ENCODE measurements at regions not wholly inside any gene's neighbourhood (a gene's known extent, or its start where the extent isn't known, plus 50 kb on each side); places are given as distances from the start of the nearest gene placed in this dataset.
"Not testable (repeated sequence)": the region's sequence is repeated elsewhere in the genome, so short reads cannot be mapped to it uniquely, and the experiment has no call there.

- no peak for DNase-seq (ENCODE audit: low read depth in 1 of 2, low spot score in 2 of 2)
- no peak overlapping the region for H3K27ac ChIP-seq
- H3K9me3 ChIP-seq (replicated peaks), result no peaks in the 10 kb centered on the region
- H3K36me3 ChIP-seq, result no peaks in the 10 kb centered on the region
- H3K27me3 ChIP-seq (replicated peaks), result no peaks in the 10 kb centered on the region
- no peak overlapping the region for H3K4me3 ChIP-seq
- no peaks in the 10 kb centered on the region for H3K4me1 ChIP-seq (replicated peaks)
Measured at GRCh38 chr2:138227195-138227594, 262.9 kb downstream of the HNMT start.

- Histone ChIP-seq H3K4me3 (no peak overlapping the region), H3K4me1 (replicated peaks) (no peaks in the 10 kb centered on the region), H3K36me3 (no peaks in the 10 kb centered on the region), H3K27me3 (replicated peaks) (no peaks in the 10 kb centered on the region), H3K9me3 (replicated peaks) (no peaks in the 10 kb centered on the region), H3K27ac (no peak overlapping the region)
- DNase-seq (ENCODE audit: low read depth in 1 of 2, low spot score in 2 of 2), result no peak
Measured at GRCh38 chr2:138228101-138228500, 263.8 kb downstream of the HNMT start.

- peaks cover 4% of the 10 kb centered on the region; the same call in 1 of the 2 replicates for H3K4me1 ChIP-seq (replicated peaks)
- H3K27me3 ChIP-seq (replicated peaks), result no peaks in the 10 kb centered on the region
- no peak overlapping the region for H3K27ac ChIP-seq
- no peaks in the 10 kb centered on the region for H3K9me3 ChIP-seq (replicated peaks)
- no peaks in the 10 kb centered on the region for H3K36me3 ChIP-seq
- no peak for DNase-seq (ENCODE audit: low read depth in 1 of 2, low spot score in 2 of 2)
- no peak overlapping the region for H3K4me3 ChIP-seq
Measured at GRCh38 chr2:138234265-138234664, 267.3 kb upstream of the SPOPL start.

- Histone ChIP-seq H3K4me1 (replicated peaks) (peaks cover 4% of the 10 kb centered on the region; the same call in 1 of the 2 replicates), H3K36me3 (no peaks in the 10 kb centered on the region), H3K27ac (no peak overlapping the region), H3K9me3 (replicated peaks) (no peaks in the 10 kb centered on the region), H3K4me3 (no peak overlapping the region), H3K27me3 (replicated peaks) (no peaks in the 10 kb centered on the region)
- DNase-seq (ENCODE audit: low read depth in 1 of 2, low spot score in 2 of 2), result no peak
Measured at GRCh38 chr2:138235041-138235440, 266.5 kb upstream of the SPOPL start.

GRCh38 chr2:138236142-138236541, 265.4 kb upstream of the SPOPL start:
- no peak overlapping the region for H3K27ac ChIP-seq
- H3K4me1 ChIP-seq (replicated peaks), result peaks cover 4% of the 10 kb centered on the region; the same call in 1 of the 2 replicates
- no peak for DNase-seq (ENCODE audit: low read depth in 1 of 2, low spot score in 2 of 2)
- no peaks in the 10 kb centered on the region for H3K27me3 ChIP-seq (replicated peaks)
- no peak overlapping the region for H3K4me3 ChIP-seq
- no peaks in the 10 kb centered on the region for H3K9me3 ChIP-seq (replicated peaks)
- H3K36me3 ChIP-seq, result no peaks in the 10 kb centered on the region

- no peak for DNase-seq (ENCODE audit: low read depth in 1 of 2, low spot score in 2 of 2)
Measured at GRCh38 chr2:138237667-138238384, 263.7 kb upstream of the SPOPL start.

GRCh38 chr2:138238908-138239307, 262.7 kb upstream of the SPOPL start:
- no peak overlapping the region for H3K4me3 ChIP-seq
- DNase-seq (ENCODE audit: low read depth in 1 of 2, low spot score in 2 of 2), result no peak
- H3K36me3 ChIP-seq, result no peaks in the 10 kb centered on the region
- H3K27me3 ChIP-seq (replicated peaks), result no peaks in the 10 kb centered on the region
- peaks cover 4% of the 10 kb centered on the region; the same call in 1 of the 2 replicates for H3K4me1 ChIP-seq (replicated peaks)
- no peaks in the 10 kb centered on the region; the same call in 1 of the 2 replicates for H3K9me3 ChIP-seq (replicated peaks)
- H3K27ac ChIP-seq, result no peak overlapping the region

More at GRCh38 chr2:138237667-138238384, 263.7 kb upstream of the SPOPL start:
- Histone ChIP-seq H3K9me3 (replicated peaks) (no peaks in the 10 kb centered on the region), H3K36me3 (no peaks in the 10 kb centered on the region), H3K27me3 (replicated peaks) (no peaks in the 10 kb centered on the region), H3K27ac (no peak overlapping the region), H3K4me1 (replicated peaks) (peaks cover 4% of the 10 kb centered on the region; the same call in 1 of the 2 replicates), H3K4me3 (no peak overlapping the region)

- peak in 1 of 2 experiments; percentile 18 for DNase-seq (ENCODE audit: low read depth in 1 of 2, low spot score in 2 of 2)
- Histone ChIP-seq H3K4me3 (no peak overlapping the region), H3K27ac (no peak overlapping the region), H3K36me3 (no peaks in the 10 kb centered on the region), H3K9me3 (replicated peaks) (no peaks in the 10 kb centered on the region; the same call in 1 of the 2 replicates), H3K27me3 (replicated peaks) (no peaks in the 10 kb centered on the region), H3K4me1 (replicated peaks) (peaks cover 9% of the 10 kb centered on the region; the same call in 1 of the 2 replicates)
Measured at GRCh38 chr2:138239902-138240491, 261.6 kb upstream of the SPOPL start.

GRCh38 chr2:138243372-138243771, 258.2 kb upstream of the SPOPL start:
- no peaks in the 10 kb centered on the region; the same call in 1 of the 2 replicates for H3K9me3 ChIP-seq (replicated peaks)
- H3K4me3 ChIP-seq, result no peak overlapping the region
- H3K27me3 ChIP-seq (replicated peaks), result no peaks in the 10 kb centered on the region
- H3K36me3 ChIP-seq, result no peaks in the 10 kb centered on the region
- H3K4me1 ChIP-seq (replicated peaks), result peaks cover 13% of the 10 kb centered on the region
- no peak overlapping the region for H3K27ac ChIP-seq
- no peak for DNase-seq (ENCODE audit: low read depth in 1 of 2, low spot score in 2 of 2)

GRCh38 chr2:138244501-138244925, 257.1 kb upstream of the SPOPL start:
- Histone ChIP-seq H3K9me3 (replicated peaks) (no peaks in the 10 kb centered on the region; the same call in 1 of the 2 replicates), H3K27ac (no peak overlapping the region), H3K27me3 (replicated peaks) (no peaks in the 10 kb centered on the region), H3K36me3 (no peaks in the 10 kb centered on the region), H3K4me3 (no peak overlapping the region), H3K4me1 (replicated peaks) (peaks cover 13% of the 10 kb centered on the region)
- DNase-seq (ENCODE audit: low read depth in 1 of 2, low spot score in 2 of 2), result no peak

- no peaks in the 10 kb centered on the region for H3K27me3 ChIP-seq (replicated peaks)
- no peaks in the 10 kb centered on the region; the same call in 1 of the 2 replicates for H3K9me3 ChIP-seq (replicated peaks)
- H3K4me1 ChIP-seq (replicated peaks), result peaks cover 13% of the 10 kb centered on the region
- no peaks in the 10 kb centered on the region for H3K36me3 ChIP-seq
- no peak overlapping the region for H3K27ac ChIP-seq
- H3K4me3 ChIP-seq, result no peak overlapping the region
- DNase-seq (ENCODE audit: low read depth in 1 of 2, low spot score in 2 of 2), result no peak
Measured at GRCh38 chr2:138245310-138245709, 256.3 kb upstream of the SPOPL start.

- H3K4me1 ChIP-seq (replicated peaks), result peaks cover 13% of the 10 kb centered on the region
- no peak overlapping the region for H3K4me3 ChIP-seq
- H3K36me3 ChIP-seq, result no peaks in the 10 kb centered on the region
- H3K9me3 ChIP-seq (replicated peaks), result no peaks in the 10 kb centered on the region; the same call in 1 of the 2 replicates
- H3K27ac ChIP-seq, result no peak overlapping the region
- H3K27me3 ChIP-seq (replicated peaks), result no peaks in the 10 kb centered on the region
- DNase-seq (ENCODE audit: low read depth in 1 of 2, low spot score in 2 of 2), result no peak
Measured at GRCh38 chr2:138247302-138247701, 254.3 kb upstream of the SPOPL start.

- no peaks in the 10 kb centered on the region for H3K36me3 ChIP-seq
- no peak for DNase-seq (ENCODE audit: low read depth in 1 of 2, low spot score in 2 of 2)
- H3K4me1 ChIP-seq (replicated peaks), result peaks cover 13% of the 10 kb centered on the region
- no peaks in the 10 kb centered on the region for H3K9me3 ChIP-seq (replicated peaks)
- H3K27ac ChIP-seq, result no peak overlapping the region
- H3K27me3 ChIP-seq (replicated peaks), result no peaks in the 10 kb centered on the region
- no peak overlapping the region for H3K4me3 ChIP-seq
Measured at GRCh38 chr2:138249207-138249606, 252.4 kb upstream of the SPOPL start.

GRCh38 chr2:138250843-138251320, 250.7 kb upstream of the SPOPL start:
- H3K27me3 ChIP-seq (replicated peaks); H3K4me3 ChIP-seq; H3K4me1 ChIP-seq (replicated peaks); H3K9me3 ChIP-seq (replicated peaks); H3K36me3 ChIP-seq; H3K27ac ChIP-seq; DNase-seq (ENCODE audit: low read depth in 1 of 2, low spot score in 2 of 2): not testable (repeated sequence)
